Astrocyte (in vitro differentiated cells and primary cell): ENCODE measurements at regions not wholly inside any gene's neighbourhood (a gene's known extent, or its start where the extent isn't known, plus 50 kb on each side); places are given as distances from the start of the nearest gene placed in this dataset.
A peak's percentile ranks its signal among the peaks of the same experiment; 100 is the strongest.

Experiments
- DNase-seq: peaks from one replicate; pipeline ENCODE4 v3.0.0-alpha.2; 2010; ENCODE audit warnings: low read depth
- FAIRE-seq: peaks from 2 replicates; lab custom pipeline; 2011; peaks lifted over from hg19 to GRCh38; lab: Jason Lieb, UNC
- H2AFZ ChIP-seq: 2 replicates; pipeline ENCODE4 v1.6.0; 2012; ENCODE audit warnings: low read depth, low read length, inconsistent platforms
- H3K27ac ChIP-seq: 2 replicates; pipeline ENCODE4 v1.5.1; 2011; ENCODE audit warnings: low read depth, low read length, inconsistent platforms
- H3K27me3 ChIP-seq: 2 replicates; pipeline ENCODE4 v1.6.0; 2011; ENCODE audit warnings: low read length, inconsistent platforms; ENCODE audit not compliant: insufficient read depth
- H3K36me3 ChIP-seq: 2 replicates; pipeline ENCODE4 v1.5.1; 2011; ENCODE audit warnings: low read length, inconsistent platforms; ENCODE audit not compliant: insufficient read depth
- H3K4me1 ChIP-seq: 2 replicates; pipeline ENCODE4 v1.5.1; 2011; ENCODE audit warnings: low read length, inconsistent platforms; ENCODE audit not compliant: insufficient read depth
- H3K4me2 ChIP-seq: 2 replicates; pipeline ENCODE4 v1.6.0; 2012; ENCODE audit warnings: low read length, inconsistent platforms
- H3K4me3 ChIP-seq: 2 replicates; pipeline ENCODE4 v1.5.1; 2011; ENCODE audit warnings: low read depth, mild to moderate bottlenecking, low read length, inconsistent platforms; ENCODE audit not compliant: insufficient read depth
- H3K79me2 ChIP-seq: 2 replicates; pipeline ENCODE4 v1.6.0; 2012; ENCODE audit warnings: mild to moderate bottlenecking, low read length, inconsistent platforms; ENCODE audit not compliant: insufficient read depth
- H3K9ac ChIP-seq: 2 replicates; pipeline ENCODE4 v1.6.0; 2012; ENCODE audit warnings: mild to moderate bottlenecking, low read length, inconsistent platforms
- H3K9me3 ChIP-seq: 2 replicates; pipeline ENCODE4 v1.5.1; 2012; ENCODE audit warnings: low read depth, mild to moderate bottlenecking, low read length, inconsistent platforms; ENCODE audit not compliant: insufficient read depth
- H4K20me1 ChIP-seq: 2 replicates; pipeline ENCODE4 v1.6.0; 2012; ENCODE audit warnings: low read length, inconsistent platforms; ENCODE audit not compliant: insufficient read depth
- H3K27ac Mint-ChIP-seq: one replicate; pipeline ENCODE4 v1.8.0; 2021; ENCODE audit warnings: mild to moderate bottlenecking, mixed read lengths; ENCODE audit not compliant: unreplicated experiment
- H3K27me3 Mint-ChIP-seq: one replicate; pipeline ENCODE4 v1.8.0; 2021; ENCODE audit warnings: low read depth, mixed read lengths; ENCODE audit not compliant: unreplicated experiment
- H3K36me3 Mint-ChIP-seq: one replicate; pipeline ENCODE4 v1.8.0; 2021; ENCODE audit warnings: low read depth, mixed read lengths; ENCODE audit not compliant: unreplicated experiment
- H3K4me1 Mint-ChIP-seq: one replicate; pipeline ENCODE4 v1.8.0; 2021; ENCODE audit warnings: low read depth, mixed read lengths; ENCODE audit not compliant: unreplicated experiment
- H3K4me3 Mint-ChIP-seq: one replicate; pipeline ENCODE4 v1.8.0; 2021; ENCODE audit warnings: mild to moderate bottlenecking, moderate library complexity, mixed read lengths; ENCODE audit not compliant: unreplicated experiment
- H3K9me3 Mint-ChIP-seq: one replicate; pipeline ENCODE4 v1.8.0; 2021; ENCODE audit warnings: mild to moderate bottlenecking, mixed read lengths; ENCODE audit not compliant: unreplicated experiment
- CTCF ChIP-seq: IDR thresholded peaks from 2 replicates; pipeline ENCODE4 v1.5.1; 2011; ENCODE audit warnings: low read depth, mild to moderate bottlenecking, inconsistent platforms, low read length, moderate library complexity; ENCODE audit not compliant: insufficient read depth
- EZH2 ChIP-seq: IDR thresholded peaks from 2 replicates; pipeline ENCODE4 v1.6.1; 2012; ENCODE audit warnings: mild to moderate bottlenecking, low read length, inconsistent platforms; ENCODE audit not compliant: insufficient read depth

- H3K4me1 Mint-ChIP-seq, result peaks cover 10% of the 10 kb centered on the region
- Histone ChIP-seq H3K4me3 (no peak overlapping the region), H3K9me3 (no peaks in the 10 kb centered on the region), H2AFZ (no peak overlapping the region), H3K79me2 (no peaks in the 10 kb centered on the region), H3K36me3 (no peaks in the 10 kb centered on the region), H4K20me1 (no peaks in the 10 kb centered on the region), H3K4me1 (no peaks in the 10 kb centered on the region), H3K9ac (no peak overlapping the region), H3K4me2 (no peak overlapping the region), H3K27me3 (no peaks in the 10 kb centered on the region), H3K27ac (no peak overlapping the region)
- no peak overlapping the region for H3K4me3 Mint-ChIP-seq
- H3K9me3 Mint-ChIP-seq, result peaks cover 1% of the 10 kb centered on the region
- no peak overlapping the region for H3K27ac Mint-ChIP-seq
- peaks cover 31% of the 10 kb centered on the region for H3K27me3 Mint-ChIP-seq
- TF ChIP-seq CTCF (no peak), EZH2 (no peak)
- H3K36me3 Mint-ChIP-seq, result peaks cover 4% of the 10 kb centered on the region
- FAIRE-seq (no peak), DNase-seq (no peak)
These were observed 280.0 kb downstream of the RPS24 start for GRCh38 chr10:78313636-78314035.

GRCh38 chr10:78314651-78315050, 281.0 kb downstream of the RPS24 start:
- peaks cover 28% of the 10 kb centered on the region for H3K27me3 Mint-ChIP-seq
- H2AFZ ChIP-seq, result no peak overlapping the region
- no peaks in the 10 kb centered on the region for H3K79me2 ChIP-seq
- H3K4me2 ChIP-seq, result no peak overlapping the region
- no peak overlapping the region for H3K9ac ChIP-seq
- H3K9me3 Mint-ChIP-seq, result peaks cover 1% of the 10 kb centered on the region
- no peak overlapping the region for H3K4me3 Mint-ChIP-seq
- no peak overlapping the region for H3K27ac Mint-ChIP-seq
- DNase-seq (no peak), FAIRE-seq (no peak)
- no peak overlapping the region for H3K27ac ChIP-seq
- H3K4me1 ChIP-seq, result no peaks in the 10 kb centered on the region
- peaks cover 4% of the 10 kb centered on the region for H3K36me3 Mint-ChIP-seq
- no peaks in the 10 kb centered on the region for H3K9me3 ChIP-seq
- no peaks in the 10 kb centered on the region for H3K27me3 ChIP-seq
- peaks cover 10% of the 10 kb centered on the region for H3K4me1 Mint-ChIP-seq
- no peaks in the 10 kb centered on the region for H3K36me3 ChIP-seq
- H3K4me3 ChIP-seq, result no peak overlapping the region
- TF ChIP-seq CTCF (no peak), EZH2 (no peak)
- no peaks in the 10 kb centered on the region for H4K20me1 ChIP-seq

- no peak for TF ChIP-seq CTCF
- no peak for TF ChIP-seq EZH2
- Mint-ChIP-seq H3K27ac (no peak overlapping the region), H3K27me3 (peaks cover 39% of the 10 kb centered on the region), H3K36me3 (peaks cover 4% of the 10 kb centered on the region), H3K9me3 (peaks cover 1% of the 10 kb centered on the region), H3K4me3 (no peak overlapping the region), H3K4me1 (peaks cover 10% of the 10 kb centered on the region)
- Histone ChIP-seq H3K79me2 (no peaks in the 10 kb centered on the region), H3K4me2 (no peak overlapping the region), H3K36me3 (no peaks in the 10 kb centered on the region), H3K27ac (no peak overlapping the region), H2AFZ (no peak overlapping the region), H3K9ac (no peak overlapping the region), H3K27me3 (no peaks in the 10 kb centered on the region), H3K4me3 (no peak overlapping the region), H3K4me1 (no peaks in the 10 kb centered on the region), H3K9me3 (no peaks in the 10 kb centered on the region), H4K20me1 (no peaks in the 10 kb centered on the region)
- FAIRE-seq, result no peak
- DNase-seq, result peak; percentile 47
These were observed 282.8 kb downstream of the RPS24 start for GRCh38 chr10:78316451-78316931.
